NCI-H1436 treated with DMSO at 0.1 percent for 48 hours (cell line): ENCODE measurements at regions not wholly inside any gene's neighbourhood (a gene's known extent, or its start where the extent isn't known, plus 50 kb on each side); places are given as distances from the start of the nearest gene placed in this dataset.
A peak's percentile ranks its signal among the peaks of the same experiment; 100 is the strongest.
"Not testable (repeated sequence)": the region's sequence is repeated elsewhere in the genome, so short reads cannot be mapped to it uniquely, and the experiment has no call there.

ENCODE experiments used
- DNase-seq: peaks from one replicate; lab custom pipeline; 2025; lab: John Stamatoyannopoulos, UW

- peak; percentile 90 for DNase-seq
These were observed 600.2 kb upstream of the TLE4 start for GRCh38 chr9:78971540-78971939.

- peak; percentile 100 for DNase-seq
These were observed 599.3 kb upstream of the TLE4 start for GRCh38 chr9:78972303-78972999.

GRCh38 chr9:78973907-78974306, 597.9 kb upstream of the TLE4 start:
- peak; percentile 58 for DNase-seq

GRCh38 chr9:78982849-78983248, 588.9 kb upstream of the TLE4 start:
- no peak for DNase-seq

- no peak for DNase-seq
These were observed 586.6 kb upstream of the TLE4 start for GRCh38 chr9:78985084-78985738.

- no peak for DNase-seq
These were observed 585.3 kb upstream of the TLE4 start for GRCh38 chr9:78986446-78986845.

- DNase-seq: no peak
These were observed 582.6 kb upstream of the TLE4 start for GRCh38 chr9:78989031-78989658.

- no peak for DNase-seq
These were observed 577.3 kb upstream of the TLE4 start for GRCh38 chr9:78994471-78994870.

- not testable (repeated sequence) for DNase-seq
These were observed 576.8 kb upstream of the TLE4 start for GRCh38 chr9:78994974-78995373.

GRCh38 chr9:78997296-78997695, 574.5 kb upstream of the TLE4 start:
- DNase-seq: no peak

GRCh38 chr9:79000230-79001002, 571.3 kb upstream of the TLE4 start:
- no peak for DNase-seq

- DNase-seq: no peak
These were observed 570.8 kb upstream of the TLE4 start for GRCh38 chr9:79001012-79001411.

GRCh38 chr9:79003514-79003913, 568.3 kb upstream of the TLE4 start:
- no peak for DNase-seq

- DNase-seq: no peak
These were observed 567.7 kb upstream of the TLE4 start for GRCh38 chr9:79004032-79004431.

- no peak for DNase-seq
These were observed 565.2 kb upstream of the TLE4 start for GRCh38 chr9:79006546-79006945.

- DNase-seq: no peak
These were observed 563.9 kb upstream of the TLE4 start for GRCh38 chr9:79007701-79008483.

GRCh38 chr9:79008916-79009315, 562.8 kb upstream of the TLE4 start:
- DNase-seq: no peak

GRCh38 chr9:79011461-79011860, 560.3 kb upstream of the TLE4 start:
- DNase-seq: no peak

- no peak for DNase-seq
These were observed 559.2 kb upstream of the TLE4 start for GRCh38 chr9:79012561-79012960.

GRCh38 chr9:79013715-79014610, 557.8 kb upstream of the TLE4 start:
- no peak for DNase-seq
